Liver (tissue), 3 donors: ENCODE measurements at regions not wholly inside any gene's neighbourhood (a gene's known extent, or its start where the extent isn't known, plus 50 kb on each side); places are given as distances from the start of the nearest gene placed in this dataset.

ENCODE experiments used
- MAX ChIP-seq: IDR thresholded peaks from 2 replicates; pipeline ENCODE4 v1.6.1; 2016; ENCODE audit warnings: antibody characterized with exemption
- RAD21 ChIP-seq, 2 donors: IDR thresholded peaks; 2 replicates each; pipeline ENCODE4 v1.6.1; 2016; ENCODE audit warnings: antibody characterized with exemption in 2 of 2, mild to moderate bottlenecking in 2 of 2
- TF ChIP-seq, protein P1 (sequence below): fragments of 150-350 bp; IDR thresholded peaks from 2 replicates; pipeline ENCODE4 v1.5.1; 2017; ENCODE audit warnings: improper control_type of control experiment, low read depth, low read length; ENCODE audit not compliant: missing input control
- donor health status: healthy.
- donor health status: healthy.

DNA sequence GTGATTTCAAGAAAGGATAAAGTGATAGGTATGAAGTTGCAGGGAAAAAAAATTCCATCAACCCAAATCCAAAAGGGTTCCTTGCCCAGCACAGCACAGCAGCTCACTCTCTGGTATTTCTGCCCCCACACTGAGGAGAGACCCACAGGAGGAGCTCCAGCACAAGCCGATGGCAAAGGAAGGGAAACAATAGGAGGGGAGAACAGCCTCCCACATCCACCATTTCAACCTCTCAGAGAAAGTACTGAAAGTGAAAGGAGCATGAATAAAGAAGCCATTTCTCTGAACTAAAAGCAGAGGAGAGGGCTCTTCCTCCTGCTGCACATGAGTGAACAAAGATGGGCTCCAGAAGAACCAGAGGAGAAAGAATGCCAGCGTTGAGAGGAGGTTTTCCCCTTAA lies 54.9 kb upstream of the ZSWIM6 start:
- TF ChIP-seq MAX (no peak), RAD21 (IDR thresholded peaks at IDR 0.05) (peak; percentile 55 to 67)
- TF ChIP-seq, protein P1, sequence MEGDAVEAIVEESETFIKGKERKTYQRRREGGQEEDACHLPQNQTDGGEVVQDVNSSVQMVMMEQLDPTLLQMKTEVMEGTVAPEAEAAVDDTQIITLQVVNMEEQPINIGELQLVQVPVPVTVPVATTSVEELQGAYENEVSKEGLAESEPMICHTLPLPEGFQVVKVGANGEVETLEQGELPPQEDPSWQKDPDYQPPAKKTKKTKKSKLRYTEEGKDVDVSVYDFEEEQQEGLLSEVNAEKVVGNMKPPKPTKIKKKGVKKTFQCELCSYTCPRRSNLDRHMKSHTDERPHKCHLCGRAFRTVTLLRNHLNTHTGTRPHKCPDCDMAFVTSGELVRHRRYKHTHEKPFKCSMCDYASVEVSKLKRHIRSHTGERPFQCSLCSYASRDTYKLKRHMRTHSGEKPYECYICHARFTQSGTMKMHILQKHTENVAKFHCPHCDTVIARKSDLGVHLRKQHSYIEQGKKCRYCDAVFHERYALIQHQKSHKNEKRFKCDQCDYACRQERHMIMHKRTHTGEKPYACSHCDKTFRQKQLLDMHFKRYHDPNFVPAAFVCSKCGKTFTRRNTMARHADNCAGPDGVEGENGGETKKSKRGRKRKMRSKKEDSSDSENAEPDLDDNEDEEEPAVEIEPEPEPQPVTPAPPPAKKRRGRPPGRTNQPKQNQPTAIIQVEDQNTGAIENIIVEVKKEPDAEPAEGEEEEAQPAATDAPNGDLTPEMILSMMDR = no peak
